Activated CD4-positive, alpha-beta memory T cell treated with anti-CD3 and anti-CD28 coated beads, Interleukin-2, amount 10 ng/mL, durations not matched to agents 7 days and 5 days (primary cell): ENCODE measurements at regions not wholly inside any gene's neighbourhood (a gene's known extent, or its start where the extent isn't known, plus 50 kb on each side); places are given as distances from the start of the nearest gene placed in this dataset.
"Not testable (repeated sequence)": the region's sequence is repeated elsewhere in the genome, so short reads cannot be mapped to it uniquely, and the experiment has no call there.

Experiments
- CTCF ChIA-PET: fragments of 350-600 bp; sonication (Branson Sonifier 250); formaldehyde crosslinking; loops from one replicate; lab custom pipeline; 2021; ENCODE audit warnings: antibody characterized with exemption, inconsistent platforms; lab: Charles Lee
- POLR2A ChIA-PET: fragments of 350-600 bp; sonication (Branson Sonifier 250); formaldehyde crosslinking; loops from one replicate; lab custom pipeline; 2021; ENCODE audit warnings: antibody characterized with exemption; lab: Charles Lee
- DNase-seq: peaks from one replicate; pipeline ENCODE4 v3.0.0-alpha.2; 2020
- H3K27ac Mint-ChIP-seq: one replicate; pipeline ENCODE4 v1.8.0; 2021; ENCODE audit warnings: mild to moderate bottlenecking, mixed read lengths
- H3K27me3 Mint-ChIP-seq: one replicate; pipeline ENCODE4 v1.8.0; 2021; ENCODE audit warnings: mixed read lengths
- H3K36me3 Mint-ChIP-seq: one replicate; pipeline ENCODE4 v1.8.0; 2021; ENCODE audit warnings: low read depth, mixed read lengths
- H3K4me1 Mint-ChIP-seq: one replicate; pipeline ENCODE4 v1.8.0; 2021; ENCODE audit warnings: mixed read lengths
- H3K4me3 Mint-ChIP-seq: one replicate; pipeline ENCODE4 v1.8.0; 2021; ENCODE audit warnings: mild to moderate bottlenecking, mixed read lengths
- H3K9me3 Mint-ChIP-seq: one replicate; pipeline ENCODE4 v1.8.0; 2021; ENCODE audit warnings: mixed read lengths

- POLR2A ChIA-PET, H3K27me3 Mint-ChIP-seq, CTCF ChIA-PET: not testable (repeated sequence)
Measured at GRCh38 chr3:180424305-180424704, 177.7 kb upstream of the TTC14 start.

GRCh38 chr3:180430896-180431295 lies 171.1 kb upstream of the TTC14 start:
- H3K27ac Mint-ChIP-seq = no peak overlapping the region
- H3K4me1 Mint-ChIP-seq = no peaks in the 10 kb centered on the region
- DNase-seq = no peak
- H3K36me3 Mint-ChIP-seq = no peaks in the 10 kb centered on the region
- H3K27me3 Mint-ChIP-seq = no peaks in the 10 kb centered on the region
- no peak overlapping the region for H3K4me3 Mint-ChIP-seq
- no peaks in the 10 kb centered on the region for H3K9me3 Mint-ChIP-seq
- ChIA-PET POLR2A (no interaction called here), CTCF (no interaction called here)

More at GRCh38 chr3:180424305-180424704, 177.7 kb upstream of the TTC14 start:
- not testable (repeated sequence) for H3K27ac Mint-ChIP-seq, H3K36me3 Mint-ChIP-seq, H3K4me1 Mint-ChIP-seq, H3K4me3 Mint-ChIP-seq, DNase-seq, H3K9me3 Mint-ChIP-seq

DNA sequence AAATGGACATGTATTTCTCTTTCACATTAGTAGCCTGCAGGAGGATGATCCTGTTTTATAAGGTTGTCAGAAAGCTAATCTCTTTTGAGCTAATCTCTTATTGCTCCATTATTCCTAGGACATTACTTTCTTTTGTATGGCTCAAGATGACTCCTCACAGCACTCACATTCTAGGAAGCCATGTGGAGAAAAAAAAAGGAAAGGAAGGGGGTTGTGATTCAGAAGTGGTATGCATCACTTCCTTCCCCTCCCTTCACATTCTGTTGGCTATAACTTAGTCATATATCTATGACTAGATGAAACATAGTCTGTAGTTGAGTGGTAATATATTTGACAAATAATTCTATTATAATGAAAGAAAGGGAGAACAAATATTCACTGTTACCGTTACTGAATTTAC lies 168.8 kb upstream of the TTC14 start:
- H3K27me3 Mint-ChIP-seq = no peaks in the 10 kb centered on the region
- ChIA-PET POLR2A (no interaction called here), CTCF (no interaction called here)
- no peak overlapping the region for H3K27ac Mint-ChIP-seq
- no peak overlapping the region for H3K4me3 Mint-ChIP-seq
- no peaks in the 10 kb centered on the region for H3K36me3 Mint-ChIP-seq
- no peaks in the 10 kb centered on the region for H3K4me1 Mint-ChIP-seq
- no peak for DNase-seq
- H3K9me3 Mint-ChIP-seq = no peaks in the 10 kb centered on the region

DNA sequence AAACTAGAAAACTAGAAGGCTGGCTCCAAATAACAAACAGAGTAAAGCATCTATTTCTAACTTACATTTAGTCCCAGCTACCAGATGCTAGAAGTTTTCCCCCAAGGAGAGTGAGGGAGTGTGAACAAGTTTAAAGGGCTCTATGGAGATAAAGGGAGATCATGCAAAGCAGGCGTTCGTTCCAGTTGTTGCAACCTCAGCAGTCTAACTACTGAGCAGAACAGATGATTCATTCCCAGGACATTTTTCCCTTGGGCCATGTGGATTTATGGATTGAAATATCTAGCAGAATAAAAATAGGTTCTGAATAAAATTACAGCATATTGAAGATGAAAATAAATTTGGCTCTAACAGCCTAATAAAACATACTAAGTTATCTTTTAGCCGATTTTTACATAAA lies 154.8 kb upstream of the TTC14 start:
- CTCF ChIA-PET = no interaction called here
- Mint-ChIP-seq H3K4me3 (no peak overlapping the region), H3K27me3 (no peaks in the 10 kb centered on the region), H3K9me3 (peaks cover 9% of the 10 kb centered on the region), H3K4me1 (no peaks in the 10 kb centered on the region), H3K27ac (no peak overlapping the region), H3K36me3 (no peaks in the 10 kb centered on the region)
- DNase-seq = no peak
- POLR2A ChIA-PET = no interaction called here

- CTCF ChIA-PET, H3K4me1 Mint-ChIP-seq, POLR2A ChIA-PET, H3K27ac Mint-ChIP-seq, H3K27me3 Mint-ChIP-seq, H3K36me3 Mint-ChIP-seq, H3K4me3 Mint-ChIP-seq, DNase-seq, H3K9me3 Mint-ChIP-seq: not testable (repeated sequence)
Measured at GRCh38 chr3:180448407-180448806, 153.6 kb upstream of the TTC14 start.

DNA sequence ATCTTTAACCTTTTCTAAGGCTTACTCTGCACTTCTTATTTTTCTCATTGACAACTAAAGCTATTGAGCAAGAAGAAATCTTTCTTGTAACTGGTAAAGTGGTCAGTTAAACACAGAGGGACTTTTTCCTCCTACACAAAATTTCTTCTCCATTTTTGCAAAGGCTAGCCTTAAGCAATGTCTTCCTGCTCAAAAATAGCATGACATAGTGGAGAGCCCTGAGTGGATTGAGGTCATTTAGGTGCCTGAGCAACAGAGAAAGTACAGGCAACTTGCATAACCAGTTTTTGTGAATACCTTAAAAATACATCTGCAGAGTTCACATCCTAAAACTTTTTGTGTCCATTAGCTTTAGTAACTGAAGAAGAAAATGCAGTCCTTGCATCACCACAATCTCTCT lies 144.7 kb upstream of the TTC14 start:
- H3K4me1 Mint-ChIP-seq = no peaks in the 10 kb centered on the region
- H3K9me3 Mint-ChIP-seq = no peaks in the 10 kb centered on the region
- H3K27ac Mint-ChIP-seq = no peak overlapping the region
- no peak for DNase-seq
- no peaks in the 10 kb centered on the region for H3K27me3 Mint-ChIP-seq
- POLR2A ChIA-PET = no interaction called here
- no peaks in the 10 kb centered on the region for H3K36me3 Mint-ChIP-seq
- CTCF ChIA-PET = no interaction called here
- H3K4me3 Mint-ChIP-seq = no peak overlapping the region

GRCh38 chr3:180466401-180467011 lies 135.5 kb upstream of the TTC14 start:
- POLR2A ChIA-PET = no interaction called here
- H3K27ac Mint-ChIP-seq = no peak overlapping the region
- no peaks in the 10 kb centered on the region for H3K27me3 Mint-ChIP-seq
- DNase-seq = no peak
- H3K4me3 Mint-ChIP-seq = no peak overlapping the region
- H3K36me3 Mint-ChIP-seq = no peaks in the 10 kb centered on the region
- CTCF ChIA-PET = no interaction called here
- H3K4me1 Mint-ChIP-seq = no peaks in the 10 kb centered on the region
- H3K9me3 Mint-ChIP-seq = no peaks in the 10 kb centered on the region

DNA sequence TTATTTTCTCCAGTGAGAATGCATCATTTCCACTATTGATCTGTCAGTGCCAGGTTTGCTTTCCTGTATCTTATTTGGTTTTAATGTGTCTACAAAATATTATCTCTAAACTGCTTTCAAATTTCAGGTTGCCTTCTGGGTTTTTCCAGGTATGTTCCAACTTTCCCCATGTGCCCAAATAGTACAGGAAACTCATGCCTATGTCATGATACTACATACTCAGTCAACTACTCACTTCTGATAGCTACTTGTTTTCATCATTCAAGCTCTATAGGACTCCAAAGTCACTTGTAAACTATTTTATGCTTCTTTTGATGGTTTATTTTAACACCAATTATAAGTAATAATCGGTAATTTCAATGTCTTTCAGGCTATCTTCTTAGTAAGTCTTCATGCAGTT lies 134.8 kb upstream of the TTC14 start:
- Mint-ChIP-seq H3K9me3 (no peaks in the 10 kb centered on the region), H3K27me3 (no peaks in the 10 kb centered on the region), H3K4me1 (no peaks in the 10 kb centered on the region), H3K4me3 (no peak overlapping the region), H3K27ac (no peak overlapping the region), H3K36me3 (no peaks in the 10 kb centered on the region)
- DNase-seq = no peak
- CTCF ChIA-PET = no interaction called here
- POLR2A ChIA-PET = no interaction called here

DNA sequence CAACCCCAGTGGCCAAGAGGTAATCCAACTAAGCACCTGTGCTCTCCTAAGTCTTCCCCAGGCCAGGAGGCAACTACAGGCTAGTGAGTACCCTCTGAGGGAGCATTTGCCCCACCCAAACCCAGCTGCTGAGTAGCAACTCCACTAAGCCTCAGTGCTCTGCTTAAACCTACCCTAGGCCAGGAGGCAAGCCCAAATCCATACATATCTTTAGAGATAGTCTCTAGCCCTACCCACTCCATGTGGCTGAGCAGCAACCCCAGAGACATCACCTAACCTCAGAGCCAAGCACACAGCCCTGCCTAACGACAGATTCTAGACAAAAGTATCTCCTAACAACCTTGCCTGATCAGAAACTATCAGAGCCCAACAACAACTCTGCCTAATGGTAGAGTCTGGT lies 132.8 kb upstream of the TTC14 start:
- Mint-ChIP-seq H3K4me3 (no peak overlapping the region), H3K4me1 (no peaks in the 10 kb centered on the region), H3K27ac (no peak overlapping the region), H3K27me3 (no peaks in the 10 kb centered on the region), H3K9me3 (no peaks in the 10 kb centered on the region), H3K36me3 (no peaks in the 10 kb centered on the region)
- POLR2A ChIA-PET = no interaction called here
- DNase-seq = no peak
- CTCF ChIA-PET = no interaction called here

DNA sequence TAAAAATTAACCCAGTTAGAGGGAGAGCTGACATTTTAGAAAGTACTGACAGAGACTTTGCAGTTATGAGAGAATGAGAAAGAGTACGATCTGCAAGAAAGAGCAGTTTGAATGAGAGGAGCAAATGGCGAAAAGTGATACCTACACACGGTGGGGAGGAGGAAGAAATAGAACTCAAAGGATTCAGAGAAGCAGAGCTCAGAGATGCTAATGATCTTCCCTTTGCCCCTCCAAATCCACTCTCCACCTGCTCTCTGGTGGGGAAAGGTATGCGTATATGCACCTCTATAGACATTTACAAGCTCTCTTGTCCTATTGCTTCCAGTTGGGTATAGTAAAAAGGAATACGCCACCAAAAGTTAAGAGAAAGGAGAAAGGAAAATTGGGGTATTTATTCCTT lies 123.3 kb upstream of the TTC14 start:
- CTCF ChIA-PET = no interaction called here
- Mint-ChIP-seq H3K27me3 (no peaks in the 10 kb centered on the region), H3K4me1 (no peaks in the 10 kb centered on the region), H3K27ac (no peak overlapping the region), H3K36me3 (no peaks in the 10 kb centered on the region), H3K4me3 (no peak overlapping the region), H3K9me3 (no peaks in the 10 kb centered on the region)
- no peak for DNase-seq
- POLR2A ChIA-PET = no interaction called here

- Mint-ChIP-seq H3K27me3 (no peaks in the 10 kb centered on the region), H3K27ac (no peak overlapping the region), H3K36me3 (no peaks in the 10 kb centered on the region), H3K4me3 (no peak overlapping the region), H3K4me1 (no peaks in the 10 kb centered on the region), H3K9me3 (peaks cover 3% of the 10 kb centered on the region)
- POLR2A ChIA-PET = no interaction called here
- DNase-seq = no peak
- CTCF ChIA-PET = no interaction called here
Measured at GRCh38 chr3:180492047-180492446, 109.9 kb upstream of the TTC14 start.

DNA sequence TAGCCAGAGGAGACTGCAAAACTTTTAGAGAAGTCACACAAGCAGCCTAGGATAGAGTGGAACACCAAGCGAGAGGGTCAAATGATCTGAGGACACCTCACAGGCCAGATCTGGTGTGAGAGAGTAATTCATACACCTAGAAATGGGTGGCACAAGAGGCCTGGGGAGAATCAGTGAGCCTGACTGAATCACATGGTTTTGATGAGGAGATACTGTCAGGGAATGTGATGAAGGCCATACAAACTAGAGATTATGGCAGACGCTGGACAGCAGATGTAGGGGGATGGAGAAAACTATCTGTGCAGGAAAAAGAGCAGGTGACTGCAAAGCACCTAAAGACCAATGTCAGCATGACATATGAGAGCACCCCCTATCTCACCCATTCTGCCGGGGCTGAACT lies 105.0 kb upstream of the TTC14 start:
- no peak overlapping the region for H3K27ac Mint-ChIP-seq
- CTCF ChIA-PET = no interaction called here
- no peak overlapping the region for H3K4me3 Mint-ChIP-seq
- H3K27me3 Mint-ChIP-seq = no peaks in the 10 kb centered on the region
- H3K36me3 Mint-ChIP-seq = no peaks in the 10 kb centered on the region
- peaks cover 12% of the 10 kb centered on the region for H3K9me3 Mint-ChIP-seq
- H3K4me1 Mint-ChIP-seq = no peaks in the 10 kb centered on the region
- POLR2A ChIA-PET = no interaction called here
- no peak for DNase-seq

DNA sequence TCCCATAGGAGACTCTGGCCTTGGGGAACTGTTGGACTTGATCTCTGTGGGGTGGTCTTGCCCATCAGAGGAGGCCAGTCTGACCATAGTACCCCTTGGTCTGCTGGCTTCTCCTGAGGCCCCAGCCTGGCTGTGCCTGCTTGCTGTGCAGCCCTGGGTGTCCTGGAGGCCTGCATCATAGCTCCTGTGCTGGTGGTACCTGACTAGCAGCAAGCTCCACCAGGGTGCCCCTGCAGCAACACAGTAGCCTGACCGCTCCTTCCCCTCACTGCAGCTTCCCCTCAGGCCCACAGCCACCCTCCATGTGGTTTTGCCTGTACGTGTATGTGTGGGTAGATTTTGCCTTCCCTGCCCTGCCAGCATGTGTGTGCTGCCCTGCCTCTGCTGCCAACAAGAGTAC lies 85.6 kb upstream of the TTC14 start:
- H3K9me3 Mint-ChIP-seq = no peaks in the 10 kb centered on the region
- H3K36me3 Mint-ChIP-seq = no peaks in the 10 kb centered on the region
- CTCF ChIA-PET = no interaction called here
- no peak overlapping the region for H3K4me3 Mint-ChIP-seq
- H3K27ac Mint-ChIP-seq = no peak overlapping the region
- no peaks in the 10 kb centered on the region for H3K4me1 Mint-ChIP-seq
- no peaks in the 10 kb centered on the region for H3K27me3 Mint-ChIP-seq
- POLR2A ChIA-PET = no interaction called here
- DNase-seq = no peak

DNA sequence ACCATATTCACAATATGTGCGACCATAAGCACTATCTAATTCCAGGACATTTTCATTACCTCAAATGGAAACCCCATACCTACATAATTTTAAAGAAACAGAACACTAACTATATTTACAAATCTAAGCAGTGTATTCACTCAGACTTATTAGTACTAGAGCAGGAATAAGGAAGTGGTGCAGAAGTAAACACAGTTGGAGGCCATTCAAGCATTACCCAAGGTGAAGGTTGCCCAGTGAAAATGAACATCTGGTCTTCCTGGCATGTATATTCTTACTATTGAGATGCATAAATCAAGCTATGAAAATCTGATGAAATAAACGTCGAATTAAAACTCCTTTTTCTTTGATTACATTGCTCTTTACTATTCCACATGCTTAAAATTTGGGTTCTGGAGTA lies 78.9 kb upstream of the TTC14 start:
- H3K4me3 Mint-ChIP-seq = no peak overlapping the region
- CTCF ChIA-PET = no interaction called here
- H3K36me3 Mint-ChIP-seq = no peaks in the 10 kb centered on the region
- no peaks in the 10 kb centered on the region for H3K9me3 Mint-ChIP-seq
- no peaks in the 10 kb centered on the region for H3K4me1 Mint-ChIP-seq
- no peak overlapping the region for H3K27ac Mint-ChIP-seq
- POLR2A ChIA-PET = no interaction called here
- no peaks in the 10 kb centered on the region for H3K27me3 Mint-ChIP-seq
- DNase-seq = no peak
